Pancreas (tissue), 10 donors: ENCODE measurements at regions not wholly inside any gene's neighbourhood (a gene's known extent, or its start where the extent isn't known, plus 50 kb on each side); places are given as distances from the start of the nearest gene placed in this dataset.

Experiments
- ATAC-seq, 4 donors: fragments of 200-7000 bp; cut with Tn5 transposase; one replicate each; pipeline versions ENCODE4 v1.8.0 to v1.9.1; 2020; ENCODE audit warnings: mild to moderate bottlenecking in 4 of 4, moderate library complexity in 4 of 4
- DNase-seq, 6 donors: peaks; one replicate each; pipeline ENCODE4 v3.0.0-alpha.2; 2020
- FAIRE-seq: peaks from 2 replicates; lab custom pipeline; 2012; peaks lifted over from hg19 to GRCh38; lab: Jason Lieb, UNC
- H3K27ac ChIP-seq, 4 donors: fragments of 200-600 bp; sonication (generic); 1 replicate in 3 of 4; 2 replicates in 1 of 4; pipeline versions ENCODE4 v1.5.0 to v1.8.0; 2020
- H3K27me3 ChIP-seq, 4 donors: fragments of 200-600 bp; one replicate each; pipeline ENCODE4 v1.8.0; 2021
- H3K36me3 ChIP-seq, 3 donors: fragments of 200-600 bp; sonication (generic) in 1 of 3; one replicate each; pipeline versions ENCODE4 v1.5.0 to v1.8.0; 2020 to 2021
- H3K4me1 ChIP-seq, 3 donors: fragments of 200-600 bp; one replicate each; pipeline ENCODE4 v1.8.0; 2021
- H3K4me3 ChIP-seq, 4 donors: fragments of 200-600 bp; sonication (generic) in 2 of 4; one replicate each; pipeline versions ENCODE4 v1.5.0 to v1.8.0; 2020 to 2021
- H3K9me3 ChIP-seq, 4 donors: fragments of 200-600 bp; one replicate each; pipeline ENCODE4 v1.8.0; 2021
- WGBS, 2 donors: extraction: QIAGEN DNeasy Blood & Tissue Kit; methylation state at CpG; one replicate each; pipeline ENCODE4 v1.1.7; 2013; 5-methylcytosine and 5-hydroxymethylcytosine counted together
- intact Hi-C, 3 donors: fragments of 100-400 bp; cut with DNase I; formaldehyde crosslinking; loops; one replicate each; pipeline versions ENCODE4 v1.11.1 to v1.14.2; 2022
- TF ChIP-seq, protein P1 (sequence below), 4 donors: fragments of 200-600 bp; sonication (generic) in 3 of 4; IDR thresholded peaks; one replicate each; pipeline versions ENCODE4 v1.5.0 to v1.8.0; 2021; ENCODE audit warnings: antibody characterized with exemption in 4 of 4
- donor health status: healthy with polysubstance abuse.
- donor health status: DM: no; HTN: no; CAD: no; lungs with moderate emphysema.
- donor health status: DM: no; HTN: no; CAD: no.
- donor health status: control.
- donor health status: control.
- donor health status: Bipolar disorder and iron deficiency.
- donor health status: DM: yes; HTN: yes; CAD: no.
- donor health status: DM: no; HTN: no; CAD: no.
- donor health status: DM: no; HTN: no; CAD: no.
- donor health status: DM: yes; HTN: yes; CAD: no.

DNA sequence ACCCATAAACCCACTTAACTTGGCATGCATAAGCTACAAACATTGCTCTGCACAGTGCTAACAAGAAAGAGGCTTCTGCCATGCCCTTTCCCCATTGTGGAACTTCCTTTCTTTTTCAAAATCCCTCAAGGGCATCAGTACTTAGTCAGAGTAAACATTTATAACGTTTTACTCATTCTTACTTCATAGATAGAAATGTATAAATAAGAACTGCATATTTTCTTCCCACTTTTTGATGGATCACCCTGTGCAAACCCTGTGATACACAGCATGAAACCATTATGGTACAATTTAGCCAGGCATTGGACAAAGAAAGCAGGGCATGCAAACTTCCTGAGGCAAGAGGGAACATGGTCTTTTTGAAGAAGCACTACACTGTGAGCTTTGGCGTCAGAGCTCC is 113.8 kb upstream of the FOXG1 start:
- no peak overlapping the region for H3K4me3 ChIP-seq
- TF ChIP-seq, protein P1, sequence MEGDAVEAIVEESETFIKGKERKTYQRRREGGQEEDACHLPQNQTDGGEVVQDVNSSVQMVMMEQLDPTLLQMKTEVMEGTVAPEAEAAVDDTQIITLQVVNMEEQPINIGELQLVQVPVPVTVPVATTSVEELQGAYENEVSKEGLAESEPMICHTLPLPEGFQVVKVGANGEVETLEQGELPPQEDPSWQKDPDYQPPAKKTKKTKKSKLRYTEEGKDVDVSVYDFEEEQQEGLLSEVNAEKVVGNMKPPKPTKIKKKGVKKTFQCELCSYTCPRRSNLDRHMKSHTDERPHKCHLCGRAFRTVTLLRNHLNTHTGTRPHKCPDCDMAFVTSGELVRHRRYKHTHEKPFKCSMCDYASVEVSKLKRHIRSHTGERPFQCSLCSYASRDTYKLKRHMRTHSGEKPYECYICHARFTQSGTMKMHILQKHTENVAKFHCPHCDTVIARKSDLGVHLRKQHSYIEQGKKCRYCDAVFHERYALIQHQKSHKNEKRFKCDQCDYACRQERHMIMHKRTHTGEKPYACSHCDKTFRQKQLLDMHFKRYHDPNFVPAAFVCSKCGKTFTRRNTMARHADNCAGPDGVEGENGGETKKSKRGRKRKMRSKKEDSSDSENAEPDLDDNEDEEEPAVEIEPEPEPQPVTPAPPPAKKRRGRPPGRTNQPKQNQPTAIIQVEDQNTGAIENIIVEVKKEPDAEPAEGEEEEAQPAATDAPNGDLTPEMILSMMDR (IDR thresholded peaks at IDR 0.05) = no peak
- H3K27me3 ChIP-seq = no peaks in the 10 kb centered on the region
- no peak for FAIRE-seq
- intact Hi-C loops = no loop called here
- no peak for ATAC-seq
- no peak overlapping the region for H3K27ac ChIP-seq
- no peaks in the 10 kb centered on the region for H3K4me1 ChIP-seq
- DNase-seq = no peak
- H3K36me3 ChIP-seq = no peaks in the 10 kb centered on the region
- H3K9me3 ChIP-seq = no peaks in the 10 kb centered on the region
- WGBS, 2 donors = 1 to 8% methylated on average over 2 of the region's 2 CpGs

DNA sequence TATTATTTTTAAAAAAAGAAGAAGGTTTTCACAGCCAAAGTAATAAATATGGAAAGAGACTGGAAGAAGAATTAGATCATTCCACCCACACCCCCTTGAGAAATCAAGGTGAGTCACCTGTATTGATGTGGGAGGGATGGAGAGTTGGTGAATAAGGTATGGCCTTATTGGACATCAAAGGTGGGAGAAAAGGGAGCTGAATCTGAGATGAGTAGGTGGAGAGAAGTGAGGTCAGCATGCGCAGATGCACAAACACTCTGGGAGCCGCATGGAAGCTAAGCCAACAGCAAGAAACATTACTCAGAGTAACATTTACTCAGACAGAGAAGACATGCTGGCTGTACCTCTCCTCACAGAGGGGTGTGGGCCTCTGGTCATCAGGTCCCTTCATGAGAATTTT is 113.1 kb upstream of the FOXG1 start:
- FAIRE-seq (no peak), ATAC-seq (no peak), DNase-seq (no peak)
- H3K4me3 ChIP-seq = no peak overlapping the region
- H3K9me3 ChIP-seq = no peaks in the 10 kb centered on the region
- intact Hi-C loops = no loop called here
- TF ChIP-seq, protein P1 (IDR thresholded peaks at IDR 0.05) = no peak
- no peaks in the 10 kb centered on the region for H3K4me1 ChIP-seq
- no peaks in the 10 kb centered on the region for H3K27me3 ChIP-seq
- no peaks in the 10 kb centered on the region for H3K36me3 ChIP-seq
- no peak overlapping the region for H3K27ac ChIP-seq
- WGBS, 2 donors = 82 to 86% methylated on average over 2 of the region's 2 CpGs

DNA sequence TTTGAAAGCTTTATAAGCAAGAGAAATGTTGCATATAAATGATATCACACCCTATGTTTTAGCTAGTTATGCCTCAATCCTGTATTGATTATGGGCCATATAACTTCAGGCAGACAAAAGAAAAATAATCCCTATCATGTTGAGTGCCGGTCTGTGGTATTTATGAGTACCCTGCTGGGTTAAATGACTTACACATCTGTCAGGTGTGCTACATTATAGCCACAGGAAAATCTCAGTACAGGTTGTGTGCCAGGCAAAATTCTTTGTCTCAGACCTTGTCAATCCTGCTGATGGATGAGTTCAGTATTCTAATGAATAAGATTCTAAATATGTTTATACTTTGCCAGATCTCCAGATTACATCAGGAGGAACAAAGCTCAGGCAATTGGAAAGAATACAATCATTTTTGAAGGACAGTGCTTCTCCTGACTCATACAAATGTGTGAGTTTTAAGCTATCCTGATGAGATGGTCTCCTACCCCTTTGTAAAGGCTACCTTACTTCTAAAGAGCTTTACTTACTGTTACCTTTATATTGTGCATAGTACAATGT is 109.8 kb upstream of the FOXG1 start:
- Histone ChIP-seq H3K27me3 (no peaks in the 10 kb centered on the region), H3K9me3 (no peaks in the 10 kb centered on the region), H3K36me3 (no peaks in the 10 kb centered on the region), H3K27ac (no peak overlapping the region), H3K4me3 (no peak overlapping the region), H3K4me1 (no peaks in the 10 kb centered on the region)
- WGBS, 2 donors = 43 to 60% methylated on average over 1 of the region's 1 CpG
- ATAC-seq (no peak), DNase-seq (no peak), FAIRE-seq (no peak)
- TF ChIP-seq, protein P1 (IDR thresholded peaks at IDR 0.05) = no peak
- intact Hi-C loops = no loop called here

DNA sequence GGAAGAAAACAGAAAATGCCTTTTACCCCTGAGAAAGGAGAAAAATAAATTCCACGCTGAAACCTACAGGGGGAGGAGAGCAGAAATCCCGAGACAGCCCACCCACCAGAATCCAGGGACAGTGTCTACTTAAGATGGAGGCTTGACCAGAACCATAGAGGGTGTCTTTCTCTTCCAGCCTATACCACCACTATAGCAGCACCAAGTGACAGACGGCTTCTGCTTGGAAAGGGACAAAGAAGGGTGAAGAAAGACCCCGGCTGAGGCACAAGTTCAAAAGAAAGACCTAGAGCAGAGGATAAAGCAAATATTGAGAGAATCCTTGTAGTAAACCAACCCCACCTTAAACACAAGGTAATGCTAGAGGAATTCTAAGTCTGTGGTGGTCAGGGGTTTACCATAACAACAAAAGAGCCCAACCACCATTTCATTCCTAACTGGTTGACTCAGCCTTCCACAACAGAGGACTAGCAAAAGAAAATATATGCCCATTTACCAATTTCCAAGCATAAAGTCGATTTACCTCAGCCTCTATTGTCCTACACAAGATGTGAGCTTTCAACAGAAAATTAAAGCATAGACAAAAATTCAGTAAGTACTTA is 105.3 kb upstream of the FOXG1 start:
- no peak for DNase-seq
- no peaks in the 10 kb centered on the region for H3K9me3 ChIP-seq
- H3K27ac ChIP-seq = no peak overlapping the region
- H3K36me3 ChIP-seq = no peaks in the 10 kb centered on the region
- WGBS, 2 donors = 19 to 24% methylated on average over 5 of the region's 5 CpGs
- no peak for FAIRE-seq
- H3K27me3 ChIP-seq = no peaks in the 10 kb centered on the region
- H3K4me1 ChIP-seq = no peaks in the 10 kb centered on the region
- TF ChIP-seq, protein P1 (IDR thresholded peaks at IDR 0.05) = no peak
- intact Hi-C loops = no loop called here
- H3K4me3 ChIP-seq = no peak overlapping the region
- ATAC-seq = no peak

DNA sequence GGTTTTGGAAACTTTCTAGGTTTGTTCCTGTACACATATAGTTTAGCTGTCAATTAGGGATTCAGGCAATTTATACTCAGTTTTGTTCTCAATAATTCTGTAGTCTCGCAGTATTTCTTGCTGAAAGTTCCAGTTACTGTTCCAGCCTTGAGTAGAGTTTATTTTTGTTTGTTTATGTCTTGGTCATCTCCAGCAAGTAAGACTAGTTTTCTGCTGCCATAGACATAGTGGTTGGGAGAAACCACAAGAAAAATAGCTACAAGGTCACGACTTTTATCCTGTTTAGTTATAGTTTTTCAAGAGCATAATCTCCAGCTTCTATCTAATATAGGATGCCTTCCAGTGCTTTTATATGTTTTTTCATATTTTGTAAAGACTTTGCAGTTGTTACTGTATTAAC is 99.6 kb upstream of the FOXG1 start:
- intact Hi-C loops = no loop called here

More for the DNA sequence above, 99.6 kb upstream of the FOXG1 start:
- Histone ChIP-seq H3K36me3 (no peaks in the 10 kb centered on the region), H3K27ac (no peak overlapping the region), H3K4me1 (no peaks in the 10 kb centered on the region), H3K9me3 (no peaks in the 10 kb centered on the region), H3K4me3 (no peak overlapping the region), H3K27me3 (no peaks in the 10 kb centered on the region)
- 41 to 53% methylated on average over 2 of the region's 2 CpGs for WGBS, 2 donors
- ATAC-seq (no peak), DNase-seq (no peak), FAIRE-seq (no peak)
- TF ChIP-seq, protein P1 (IDR thresholded peaks at IDR 0.05) = no peak
